Parathyroid adenoma (tissue), 2 donors: ENCODE measurements at regions not wholly inside any gene's neighbourhood (a gene's known extent, or its start where the extent isn't known, plus 50 kb on each side); places are given as distances from the start of the nearest gene placed in this dataset.
A peak's percentile ranks its signal among the peaks of the same experiment; 100 is the strongest.

Source experiments
- H2AFZ ChIP-seq: fragments of 300-600 bp; sonication (generic); one replicate; pipeline ENCODE4 v1.7.0; 2017; ENCODE audit warnings: antibody characterized with exemption, mild to moderate bottlenecking
- H3K27ac ChIP-seq: fragments of 300-600 bp; sonication (generic); one replicate; pipeline ENCODE4 v1.7.0; 2017
- H3K27me3 ChIP-seq: fragments of 300-600 bp; sonication (generic); one replicate; pipeline ENCODE4 v1.7.0; 2017; ENCODE audit warnings: low read length; ENCODE audit not compliant: control insufficient read depth, insufficient read depth
- H3K36me3 ChIP-seq: fragments of 300-600 bp; sonication (generic); one replicate; pipeline ENCODE4 v1.7.0; 2017; ENCODE audit warnings: low read length; ENCODE audit not compliant: control insufficient read depth, insufficient read depth
- H3K4me1 ChIP-seq: fragments of 300-600 bp; sonication (generic); one replicate; pipeline ENCODE4 v1.7.0; 2017; ENCODE audit warnings: control low read depth
- H3K4me2 ChIP-seq: fragments of 300-600 bp; sonication (generic); one replicate; pipeline ENCODE4 v1.7.0; 2017; ENCODE audit warnings: low read length
- H3K4me3 ChIP-seq: fragments of 300-600 bp; sonication (generic); one replicate; pipeline ENCODE4 v1.7.0; 2017; ENCODE audit warnings: low read depth, low read length
- H3K79me2 ChIP-seq: fragments of 300-600 bp; sonication (generic); one replicate; pipeline ENCODE4 v1.7.0; 2017; ENCODE audit warnings: control low read depth
- H3K9ac ChIP-seq: fragments of 300-600 bp; sonication (generic); one replicate; pipeline ENCODE4 v1.7.0; 2017; ENCODE audit warnings: mild to moderate bottlenecking
- H3K9me3 ChIP-seq: fragments of 300-600 bp; sonication (generic); one replicate; pipeline ENCODE4 v1.7.0; 2017; ENCODE audit warnings: low read length; ENCODE audit not compliant: control insufficient read depth
- CTCF ChIP-seq: fragments of 300-600 bp; sonication (generic); IDR thresholded peaks from one replicate; pipeline ENCODE4 v1.7.0; 2017; ENCODE audit warnings: antibody characterized with exemption, mild to moderate bottlenecking
- donor health status: primary hyperparathyroidism.

- no peak overlapping the region for H3K4me3 ChIP-seq
- H3K79me2 ChIP-seq, result no peaks in the 10 kb centered on the region
- H3K9ac ChIP-seq, result no peak overlapping the region
- no peak for TF ChIP-seq CTCF
- H3K36me3 ChIP-seq, result no peaks in the 10 kb centered on the region
- no peaks in the 10 kb centered on the region for H3K4me1 ChIP-seq
- no peak overlapping the region for H2AFZ ChIP-seq
- H3K27ac ChIP-seq, result no peak overlapping the region
- H3K27me3 ChIP-seq, result no peaks in the 10 kb centered on the region
- no peak overlapping the region for H3K4me2 ChIP-seq
- no peaks in the 10 kb centered on the region for H3K9me3 ChIP-seq
Observed at GRCh38 chr7:98737176-98737575, 120.1 kb downstream of the NPTX2 start.

GRCh38 chr7:98740643-98741042 is 123.6 kb downstream of the NPTX2 start:
- no peaks in the 10 kb centered on the region for H3K4me1 ChIP-seq
- H3K36me3 ChIP-seq, result no peaks in the 10 kb centered on the region
- TF ChIP-seq CTCF, result no peak
- H3K27ac ChIP-seq, result no peak overlapping the region
- no peak overlapping the region for H3K4me3 ChIP-seq
- H3K9ac ChIP-seq, result no peak overlapping the region
- no peaks in the 10 kb centered on the region for H3K79me2 ChIP-seq
- H3K4me2 ChIP-seq, result no peak overlapping the region
- H3K27me3 ChIP-seq, result no peaks in the 10 kb centered on the region
- H2AFZ ChIP-seq, result no peak overlapping the region
- H3K9me3 ChIP-seq, result no peaks in the 10 kb centered on the region

DNA sequence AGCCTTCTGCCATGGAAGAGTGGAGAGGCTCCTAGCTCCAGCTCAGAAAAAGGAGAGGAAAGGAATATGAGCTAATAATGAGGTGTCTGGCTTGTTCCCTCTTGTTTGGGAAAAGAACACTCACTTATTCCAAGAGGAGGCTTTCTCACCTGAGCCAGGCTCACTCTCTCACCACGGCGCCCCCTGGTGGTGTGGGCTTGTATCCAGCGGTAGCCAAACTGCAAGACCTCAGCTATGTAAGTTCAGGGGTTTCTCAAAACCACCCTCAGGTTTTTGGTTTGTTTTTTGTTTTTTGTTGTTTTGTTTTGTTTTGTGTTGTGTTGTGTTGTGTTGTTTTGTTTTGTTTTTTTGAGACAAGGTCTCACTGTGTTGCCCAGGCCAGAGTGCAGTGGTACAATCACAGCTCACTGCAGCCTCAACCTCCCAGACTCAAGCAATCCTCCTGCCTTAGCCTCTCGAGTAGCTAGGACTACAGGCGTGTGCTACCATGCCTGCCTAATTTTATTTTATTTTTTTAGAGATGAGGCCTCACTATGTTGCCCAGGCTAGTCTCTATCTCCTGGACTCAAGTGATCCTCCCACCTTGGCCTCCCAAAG is 124.0 kb downstream of the TMEM130 start:
- Histone ChIP-seq H3K4me3 (no peak overlapping the region), H3K9ac (no peak overlapping the region), H3K9me3 (no peaks in the 10 kb centered on the region), H3K4me1 (no peaks in the 10 kb centered on the region), H3K36me3 (no peaks in the 10 kb centered on the region), H3K27me3 (no peaks in the 10 kb centered on the region), H2AFZ (no peak overlapping the region), H3K79me2 (no peaks in the 10 kb centered on the region), H3K27ac (no peak overlapping the region), H3K4me2 (no peak overlapping the region)
- TF ChIP-seq CTCF, result peak; percentile 82

GRCh38 chr7:98748090-98748489 is 121.7 kb downstream of the TMEM130 start:
- Histone ChIP-seq H3K36me3 (no peaks in the 10 kb centered on the region), H2AFZ (no peak overlapping the region), H3K9me3 (no peaks in the 10 kb centered on the region), H3K27ac (no peak overlapping the region), H3K79me2 (no peaks in the 10 kb centered on the region), H3K27me3 (no peaks in the 10 kb centered on the region), H3K9ac (no peak overlapping the region), H3K4me2 (no peak overlapping the region), H3K4me3 (no peak overlapping the region), H3K4me1 (no peaks in the 10 kb centered on the region)
- TF ChIP-seq CTCF, result no peak

DNA sequence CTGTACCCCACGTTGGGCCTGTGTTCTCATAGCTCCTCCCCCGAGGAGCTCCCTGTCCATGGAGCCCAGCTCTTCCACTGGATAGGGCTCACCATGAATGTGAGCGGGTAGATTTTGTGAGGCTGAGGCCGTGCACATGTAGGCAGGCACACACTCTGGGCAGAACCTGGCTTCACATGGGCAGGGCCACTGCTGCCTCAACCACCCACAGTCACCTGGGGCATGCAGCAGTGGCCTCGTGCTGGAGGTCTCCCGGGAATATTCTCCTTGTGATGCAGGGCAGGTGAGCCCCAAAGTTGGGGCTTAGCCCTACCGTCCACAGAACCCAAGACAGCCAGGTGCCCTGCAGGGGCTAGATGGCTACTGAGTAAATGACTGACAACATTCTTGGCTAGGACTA is 116.6 kb downstream of the TMEM130 start:
- Histone ChIP-seq H3K4me2 (no peak overlapping the region), H3K27me3 (no peaks in the 10 kb centered on the region), H3K4me1 (no peaks in the 10 kb centered on the region), H3K79me2 (no peaks in the 10 kb centered on the region), H3K4me3 (no peak overlapping the region), H3K9ac (no peak overlapping the region), H3K9me3 (no peaks in the 10 kb centered on the region), H2AFZ (no peak overlapping the region), H3K27ac (no peak overlapping the region), H3K36me3 (no peaks in the 10 kb centered on the region)
- TF ChIP-seq CTCF, result no peak
